TTC549 (cell line): ENCODE measurements at regions not wholly inside any gene's neighbourhood (a gene's known extent, or its start where the extent isn't known, plus 50 kb on each side); places are given as distances from the start of the nearest gene placed in this dataset.

ENCODE experiments used
- FAIRE-seq: peaks from 2 replicates; lab custom pipeline; 2012; peaks lifted over from hg19 to GRCh38; lab: Jason Lieb, UNC

DNA sequence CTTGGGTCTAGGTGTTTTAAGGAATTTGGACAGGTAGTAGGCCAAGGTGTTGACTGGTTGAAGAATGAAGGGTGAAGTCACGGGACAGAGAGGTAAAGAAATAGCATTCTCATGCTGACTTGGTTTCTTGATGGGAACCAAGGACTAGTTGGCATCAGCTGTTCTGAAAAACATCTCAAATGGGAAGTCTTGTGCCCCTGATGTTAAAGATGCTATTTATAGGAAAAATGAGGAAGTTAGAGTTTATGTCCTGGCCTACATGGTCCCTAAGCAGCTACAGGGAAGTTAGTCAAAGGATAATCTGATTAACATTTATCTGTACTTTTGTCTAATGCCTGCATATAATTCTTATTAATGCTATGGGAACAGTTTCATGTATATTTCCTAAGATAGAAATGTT, 262.4 kb downstream of the HHIPL2 start:
- no peak for FAIRE-seq

DNA sequence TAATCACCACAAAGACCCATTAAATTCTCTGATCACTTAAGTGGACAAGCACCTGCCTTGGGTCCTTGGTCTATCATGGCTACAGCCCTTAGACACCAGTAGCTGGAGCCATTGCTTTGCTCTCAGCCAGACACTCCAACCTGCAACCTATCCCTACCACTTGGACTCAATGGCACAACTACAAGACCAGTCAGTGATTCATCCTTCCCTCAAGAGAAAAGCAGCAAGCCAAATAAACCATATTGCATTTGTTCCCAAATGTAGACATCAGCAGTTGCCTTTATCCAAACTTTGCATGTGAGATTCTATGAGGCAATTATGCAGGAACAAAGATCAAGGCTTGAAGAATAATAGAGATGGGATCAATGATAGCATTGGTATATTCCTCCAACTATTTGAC, 263.4 kb downstream of the HHIPL2 start:
- no peak for FAIRE-seq

DNA sequence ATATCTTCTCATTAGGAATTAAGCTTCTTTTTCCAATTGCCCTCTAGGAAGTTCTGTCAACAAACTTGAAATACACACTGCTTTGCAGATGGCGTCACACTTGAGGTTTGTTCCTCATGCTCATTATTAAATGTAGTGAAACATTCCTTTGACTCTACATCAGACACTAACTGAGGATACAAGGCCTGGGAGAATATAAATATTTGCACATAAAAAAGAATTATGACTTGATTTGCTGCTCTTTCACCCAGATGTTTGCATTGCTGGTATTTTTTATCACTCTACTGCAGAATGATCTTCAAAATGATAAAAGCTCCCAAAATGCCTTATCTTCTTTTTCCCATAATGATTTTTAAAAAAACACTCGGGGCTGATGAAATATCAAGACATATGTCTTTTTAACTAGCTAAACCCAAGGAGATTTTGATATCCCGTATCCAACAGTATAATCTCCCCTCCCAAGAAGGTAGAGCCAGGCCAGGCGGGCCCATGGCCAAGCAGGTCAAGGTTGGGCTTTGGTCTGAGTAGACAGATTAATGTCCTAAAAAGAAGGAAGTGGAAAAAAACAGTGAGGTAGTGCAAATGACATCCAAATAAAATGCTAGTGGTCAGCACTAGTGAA, 264.6 kb downstream of the HHIPL2 start:
- FAIRE-seq: no peak

DNA sequence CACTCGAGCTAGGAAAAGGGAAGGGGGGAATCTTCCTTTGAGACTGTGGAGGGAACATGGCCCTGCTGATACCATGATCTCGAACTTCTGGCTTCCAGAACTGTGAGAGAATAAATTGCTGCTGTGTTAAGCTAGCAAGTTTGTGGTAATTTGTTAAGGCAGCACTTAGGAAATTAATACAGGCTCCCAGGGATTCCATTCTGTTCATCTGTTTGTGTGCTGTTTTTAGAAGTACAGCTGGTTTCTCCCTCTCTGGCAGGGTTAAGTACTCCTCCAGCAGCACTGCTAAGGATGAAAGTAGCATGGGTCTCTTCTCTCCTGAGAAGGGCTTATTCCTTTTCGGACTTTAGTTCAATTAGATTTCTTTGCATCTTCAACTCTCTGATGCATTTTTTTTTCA, 268.3 kb downstream of the HHIPL2 start:
- FAIRE-seq: no peak

DNA sequence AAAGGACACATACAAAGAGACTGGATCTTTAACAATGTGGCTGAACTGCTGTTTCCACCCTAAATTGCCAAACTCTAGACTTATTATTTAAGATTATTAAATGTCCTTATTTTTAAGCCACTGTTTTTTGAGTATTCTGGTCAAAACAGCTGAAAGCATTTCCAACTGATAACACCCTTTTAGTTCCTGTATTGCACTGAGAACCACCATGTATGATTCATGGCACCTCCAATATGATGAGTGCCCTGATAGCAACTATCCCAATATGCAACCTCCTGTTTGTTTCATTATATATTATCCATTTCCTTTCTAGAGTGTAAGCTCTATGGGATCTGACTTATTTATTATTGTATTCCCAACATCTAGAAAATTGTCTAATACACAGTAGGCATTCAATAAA, 269.4 kb downstream of the HHIPL2 start:
- no peak for FAIRE-seq

- no peak for FAIRE-seq
Observed at GRCh38 chr1:222275729-222276465, 272.0 kb downstream of the HHIPL2 start.

DNA sequence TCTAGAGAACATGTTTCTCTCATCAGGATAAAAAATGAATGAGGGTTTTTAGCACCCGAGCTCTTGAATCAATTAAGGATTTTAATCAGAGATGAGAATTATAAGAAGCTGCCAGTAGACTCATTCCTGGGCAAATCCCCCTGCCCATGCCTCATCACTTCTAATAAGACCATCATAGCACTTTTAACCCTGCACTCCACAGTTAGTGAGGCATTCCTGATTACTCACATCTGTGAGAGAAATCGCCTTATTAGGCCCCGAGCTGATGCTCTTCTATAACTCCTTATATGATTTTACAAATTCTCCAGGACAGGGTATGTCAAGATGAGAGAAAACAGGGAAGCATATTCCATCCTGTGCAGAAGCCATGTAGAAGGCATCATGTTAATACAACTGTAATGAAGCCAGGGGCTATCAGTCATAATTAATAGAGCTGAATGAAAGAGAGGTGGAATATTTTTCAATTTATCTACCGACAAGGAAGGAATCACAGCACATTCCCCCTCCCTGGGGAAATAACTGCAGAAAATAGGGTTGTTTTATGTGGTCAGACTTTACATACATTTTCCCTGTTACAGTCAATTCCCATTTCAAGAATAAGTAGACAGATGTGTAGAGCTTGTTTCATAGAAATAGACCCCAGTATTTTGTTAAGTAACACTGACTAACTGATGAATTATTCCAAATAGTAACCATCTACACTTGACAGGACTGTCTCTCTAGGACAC, 272.7 kb downstream of the HHIPL2 start:
- no peak for FAIRE-seq

- FAIRE-seq: no peak
Observed at GRCh38 chr1:222266223-222267196, 281.4 kb downstream of the HHIPL2 start.

GRCh38 chr1:222263791-222264190, 284.1 kb downstream of the HHIPL2 start:
- no peak for FAIRE-seq

DNA sequence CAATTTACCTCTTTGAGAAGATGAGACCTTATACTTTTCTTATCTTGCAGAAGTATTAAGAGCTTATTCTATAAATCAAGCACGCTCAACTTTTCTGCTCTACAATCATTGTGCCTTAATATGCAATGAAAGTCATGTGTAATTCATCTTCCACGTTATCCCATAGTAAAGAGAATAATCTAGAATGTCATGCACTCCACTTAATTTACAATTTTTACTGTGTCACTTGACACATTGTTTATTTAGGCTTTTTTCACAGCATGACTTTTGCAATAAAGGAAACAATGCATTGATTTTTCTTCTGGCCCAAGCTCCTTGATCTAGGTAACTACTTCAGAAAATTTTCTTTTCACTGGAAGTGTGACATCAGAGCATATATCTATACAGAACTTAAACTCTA, 290.9 kb downstream of the HHIPL2 start:
- FAIRE-seq: no peak

DNA sequence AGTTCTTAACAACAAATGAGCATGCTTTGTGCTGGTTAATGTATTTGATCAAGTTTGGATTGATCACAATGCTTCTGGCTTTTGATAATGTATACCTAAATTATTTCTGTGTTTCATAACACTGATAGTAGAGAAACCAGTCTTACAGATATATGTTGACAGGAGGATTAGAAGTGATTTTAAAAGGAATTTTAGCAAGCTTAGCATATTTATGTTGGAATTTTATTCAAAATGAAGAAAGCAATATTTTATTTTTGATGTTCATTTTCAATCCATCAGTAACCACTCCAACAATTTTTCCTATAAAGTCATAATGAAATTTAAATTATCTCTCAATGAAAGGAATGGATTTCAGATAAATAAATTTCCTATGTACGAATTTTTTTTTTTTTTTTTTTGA, 291.8 kb downstream of the HHIPL2 start:
- FAIRE-seq: no peak

- no peak for FAIRE-seq
Observed at GRCh38 chr1:222252788-222253187, 295.1 kb downstream of the HHIPL2 start.

DNA sequence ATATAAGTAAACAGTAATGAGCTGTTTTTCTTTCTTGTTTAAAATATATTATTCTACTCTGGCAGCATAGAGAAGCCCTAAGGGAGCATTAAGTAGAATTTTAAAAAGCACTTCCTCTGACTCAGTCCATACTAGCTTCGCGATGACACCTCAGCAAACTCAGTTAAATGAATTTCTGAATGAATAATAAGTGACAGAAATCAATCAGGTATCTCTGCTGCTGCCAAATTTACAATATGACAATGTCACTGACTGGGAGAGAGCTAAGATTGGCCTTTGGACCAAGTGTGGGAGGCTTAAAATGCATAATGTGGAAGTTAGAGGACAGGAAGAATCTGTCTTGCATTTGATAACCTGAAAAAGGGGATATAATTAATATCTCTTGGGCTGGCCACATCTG, 296.1 kb downstream of the HHIPL2 start:
- FAIRE-seq: no peak

- no peak for FAIRE-seq
Observed at GRCh38 chr1:222250376-222250775, 297.5 kb downstream of the HHIPL2 start.

GRCh38 chr1:222247811-222248310, 300.0 kb downstream of the HHIPL2 start:
- FAIRE-seq: no peak

DNA sequence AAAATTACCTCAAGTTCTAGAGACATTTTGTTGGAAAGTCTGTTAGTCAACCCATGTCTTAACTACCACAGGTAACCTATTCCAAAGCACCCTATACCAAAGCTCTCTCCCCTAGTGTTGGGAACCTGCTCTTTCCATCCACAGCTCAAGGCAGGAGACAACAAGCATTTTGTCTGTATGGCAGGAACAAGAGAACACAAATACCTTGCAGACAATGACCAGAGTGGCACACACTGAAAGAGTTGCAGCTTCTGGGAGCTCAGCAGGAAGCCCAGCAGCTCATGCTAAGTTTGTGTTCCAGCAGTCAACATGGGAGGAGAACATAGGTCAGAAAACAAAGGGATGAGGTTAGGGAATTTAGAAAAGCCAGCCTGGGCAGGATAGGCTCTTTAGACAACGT, 300.8 kb downstream of the HHIPL2 start:
- FAIRE-seq: no peak

GRCh38 chr1:222243902-222244301, 304.0 kb downstream of the HHIPL2 start:
- FAIRE-seq: no peak

- FAIRE-seq: no peak
Observed at GRCh38 chr1:222242492-222242891, 305.4 kb downstream of the HHIPL2 start.

DNA sequence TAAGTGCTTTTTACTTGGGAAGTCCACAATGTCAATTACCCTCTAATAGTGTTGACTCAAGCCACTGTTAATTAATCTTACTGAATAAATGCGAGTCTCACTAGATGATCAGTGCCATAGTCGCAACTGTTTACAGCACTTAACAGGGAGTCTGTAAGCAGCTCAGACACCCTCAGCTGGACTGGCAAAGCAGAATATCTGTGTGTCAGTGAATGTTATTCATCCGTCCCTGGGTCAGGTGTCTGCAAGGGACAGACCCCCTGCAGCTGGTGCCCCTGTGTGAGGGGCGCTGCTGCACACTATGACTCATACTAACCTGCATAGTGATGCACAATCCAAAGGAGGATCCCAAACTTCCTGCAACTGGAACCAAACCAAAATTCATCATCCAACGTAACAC, 306.5 kb downstream of the HHIPL2 start:
- no peak for FAIRE-seq

DNA sequence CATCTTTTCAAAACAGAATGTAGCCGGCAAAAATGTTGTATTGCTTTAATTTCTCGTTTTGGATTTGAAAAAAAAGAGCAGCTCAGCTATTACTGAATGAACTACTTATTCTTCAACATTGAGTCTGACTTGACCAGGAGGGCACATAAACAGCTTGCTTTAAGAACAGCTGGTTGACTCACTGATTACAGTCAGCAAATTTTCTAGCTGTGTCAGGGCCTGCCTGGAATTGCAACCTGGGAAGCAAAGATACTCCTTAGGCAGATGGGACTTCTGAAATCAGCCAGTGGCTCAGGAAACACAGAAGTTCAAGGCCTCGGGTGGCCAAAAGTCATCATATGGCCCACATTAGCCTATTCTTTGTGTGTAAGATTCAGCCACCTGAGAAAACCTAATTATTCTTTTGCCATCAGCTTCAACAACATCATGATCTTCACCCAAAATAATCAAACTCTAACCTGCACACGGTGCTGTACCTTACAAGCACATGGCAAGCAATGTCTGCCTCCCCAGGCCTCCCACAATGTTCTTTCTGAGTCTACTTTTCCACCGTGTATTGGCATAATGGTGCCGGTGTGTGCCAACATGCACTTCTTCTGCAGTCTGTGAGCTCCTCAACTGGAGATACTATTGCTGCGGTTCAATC, 307.2 kb downstream of the HHIPL2 start:
- FAIRE-seq: no peak

GRCh38 chr1:222239130-222239529, 308.8 kb downstream of the HHIPL2 start:
- FAIRE-seq: no peak

- no peak for FAIRE-seq
Observed at GRCh38 chr1:222234351-222234750, 313.6 kb downstream of the HHIPL2 start.
